Brain pericyte (primary cell): ENCODE measurements at regions not wholly inside any gene's neighbourhood (a gene's known extent, or its start where the extent isn't known, plus 50 kb on each side); places are given as distances from the start of the nearest gene placed in this dataset.
"Not testable (repeated sequence)": the region's sequence is repeated elsewhere in the genome, so short reads cannot be mapped to it uniquely, and the experiment has no call there.

Experiments used
- DNase-seq: peaks from one replicate; pipeline ENCODE4 v3.0.0-alpha.2; 2012; ENCODE audit warnings: low read depth, low spot score

DNA sequence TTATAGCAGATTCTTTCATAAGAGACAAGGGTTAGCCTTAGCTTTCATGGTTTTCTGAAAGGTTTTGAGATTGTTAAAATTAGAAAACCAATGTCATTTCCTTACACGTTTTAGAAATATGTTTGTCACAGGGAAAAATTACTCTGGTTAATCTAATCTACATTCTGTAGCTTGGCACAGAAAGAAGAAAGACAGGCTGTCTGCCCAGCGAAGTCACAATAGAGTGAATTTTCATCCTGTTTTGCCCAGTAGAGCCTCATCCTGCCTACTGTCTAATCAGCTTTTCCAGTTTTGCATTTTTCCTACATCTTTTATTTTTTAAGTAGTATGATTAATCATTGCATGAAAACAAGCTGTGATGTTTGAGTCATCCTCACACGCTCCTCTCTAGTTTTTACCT lies 688.8 kb downstream of the MTRR start:
- DNase-seq, result no peak

GRCh38 chr5:8560776-8561175 lies 691.8 kb downstream of the MTRR start:
- DNase-seq, result no peak

GRCh38 chr5:8561224-8561840 lies 692.4 kb downstream of the MTRR start:
- DNase-seq, result no peak

DNA sequence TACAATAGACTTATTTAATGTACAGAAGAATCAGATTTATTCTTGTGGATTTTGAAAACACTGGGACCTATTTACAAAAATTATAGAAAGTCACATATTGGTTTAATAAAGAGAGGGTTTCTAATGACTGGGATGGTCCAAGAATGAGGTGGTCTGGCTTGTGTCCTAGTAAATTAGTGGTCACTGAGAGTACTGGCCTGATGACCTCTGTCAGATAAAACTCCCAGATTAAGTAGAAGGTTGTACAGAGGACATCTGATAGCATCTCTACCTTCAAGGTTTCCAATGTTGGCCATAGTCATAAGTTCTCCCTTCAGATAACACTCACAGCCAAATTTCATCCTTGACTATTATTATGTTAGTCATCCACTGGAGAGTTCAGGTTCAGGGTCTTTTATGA lies 692.9 kb downstream of the MTRR start:
- DNase-seq, result no peak

DNA sequence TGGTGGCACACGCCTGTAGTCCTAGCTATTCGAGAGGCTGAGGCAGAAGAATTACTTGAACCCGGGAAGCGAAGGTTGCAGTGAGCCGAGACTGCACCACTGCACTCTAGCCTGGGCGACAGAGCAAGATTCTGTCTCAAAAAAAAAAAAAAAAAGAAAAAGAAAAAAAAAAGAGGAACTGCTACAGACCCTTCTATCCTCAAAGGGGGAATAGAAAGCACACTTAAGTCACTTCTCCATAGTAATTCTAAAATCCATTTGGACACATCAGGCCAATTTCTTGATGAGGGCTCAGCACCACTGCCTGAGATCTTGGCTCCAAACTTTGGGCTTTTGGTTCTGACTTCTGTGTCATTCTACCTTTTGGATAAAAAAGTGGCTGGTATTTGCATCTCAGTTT lies 694.6 kb downstream of the MTRR start:
- DNase-seq, result not testable (repeated sequence)

GRCh38 chr5:8568858-8569257 lies 699.9 kb downstream of the MTRR start:
- DNase-seq, result no peak

GRCh38 chr5:8570528-8570927 lies 701.6 kb downstream of the MTRR start:
- no peak for DNase-seq

DNA sequence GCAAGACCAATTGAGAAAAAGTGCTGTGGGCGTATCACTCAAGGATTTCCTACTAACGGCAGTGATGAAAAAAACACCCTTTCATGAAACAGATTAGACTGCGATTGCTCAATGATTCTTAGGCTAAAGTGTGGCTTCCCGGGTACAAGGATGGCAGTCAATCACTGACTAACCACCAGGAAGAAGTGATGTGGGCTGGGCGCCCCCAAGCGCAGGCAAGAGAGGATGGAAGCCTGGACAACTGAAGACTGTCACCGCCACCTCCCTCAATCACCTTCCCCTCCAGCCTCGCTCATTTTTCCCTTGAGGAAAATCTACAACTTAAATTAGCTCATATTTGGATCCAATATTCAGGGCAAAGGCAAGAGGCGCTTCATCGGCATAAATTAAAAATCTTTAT lies 707.2 kb downstream of the MTRR start:
- no peak for DNase-seq

- DNase-seq, result no peak
Measured at GRCh38 chr5:8577792-8578191, 708.8 kb downstream of the MTRR start.

DNA sequence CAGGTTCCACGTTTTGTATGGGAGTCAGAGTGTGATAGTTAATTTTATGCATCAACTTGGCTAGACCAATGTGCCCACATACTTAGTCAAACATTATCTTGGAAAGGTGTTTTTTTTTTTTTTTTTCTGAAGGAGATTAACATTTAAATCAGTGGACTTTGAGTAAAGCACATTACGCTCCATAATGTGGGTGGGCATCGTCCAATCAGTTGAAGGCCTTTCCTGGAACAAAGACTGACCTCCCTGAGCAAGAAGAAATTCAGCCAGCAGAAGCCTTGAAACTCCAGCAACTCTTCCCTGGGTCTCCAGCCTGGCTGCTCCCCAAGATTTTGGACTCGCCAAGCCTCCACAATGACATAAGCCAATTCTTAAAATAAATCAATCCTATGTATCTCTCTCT lies 711.4 kb downstream of the MTRR start:
- DNase-seq, result no peak

- no peak for DNase-seq
Measured at GRCh38 chr5:8581047-8581446, 712.1 kb downstream of the MTRR start.

DNA sequence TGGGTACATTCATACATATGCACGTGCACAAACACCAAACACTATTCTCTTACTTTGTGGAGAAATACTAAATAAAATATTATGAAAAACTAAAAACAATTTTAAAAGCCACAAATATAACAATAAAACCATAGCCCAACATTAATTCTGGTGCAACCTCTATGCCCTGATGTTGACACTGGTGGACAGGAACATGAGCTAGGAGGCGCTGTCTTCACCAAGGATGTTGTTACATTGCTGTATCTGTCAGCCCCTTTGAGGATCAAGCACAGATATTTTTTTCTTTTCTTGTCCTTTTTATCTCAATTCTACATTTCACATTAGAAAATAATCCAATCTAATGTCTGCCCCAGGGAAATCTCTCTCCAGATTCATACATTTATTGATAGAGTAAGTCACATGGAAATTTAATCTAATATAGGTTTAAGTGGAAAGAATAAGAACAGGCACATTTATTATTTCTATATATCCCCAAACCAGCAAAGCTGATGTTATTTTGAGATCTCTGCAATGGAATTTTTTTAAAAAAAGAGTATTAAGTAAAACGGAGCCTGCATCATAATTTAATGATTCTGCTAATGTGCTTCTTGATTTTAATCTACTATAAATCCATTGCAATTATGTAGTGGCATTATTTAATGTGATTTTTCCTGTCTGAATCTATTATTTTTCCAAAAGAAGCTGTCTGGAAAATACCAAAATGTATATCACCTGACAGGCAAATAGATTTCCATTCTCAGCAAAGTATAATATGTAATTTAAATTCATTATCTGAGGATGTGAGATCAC lies 716.5 kb downstream of the MTRR start:
- no peak for DNase-seq

DNA sequence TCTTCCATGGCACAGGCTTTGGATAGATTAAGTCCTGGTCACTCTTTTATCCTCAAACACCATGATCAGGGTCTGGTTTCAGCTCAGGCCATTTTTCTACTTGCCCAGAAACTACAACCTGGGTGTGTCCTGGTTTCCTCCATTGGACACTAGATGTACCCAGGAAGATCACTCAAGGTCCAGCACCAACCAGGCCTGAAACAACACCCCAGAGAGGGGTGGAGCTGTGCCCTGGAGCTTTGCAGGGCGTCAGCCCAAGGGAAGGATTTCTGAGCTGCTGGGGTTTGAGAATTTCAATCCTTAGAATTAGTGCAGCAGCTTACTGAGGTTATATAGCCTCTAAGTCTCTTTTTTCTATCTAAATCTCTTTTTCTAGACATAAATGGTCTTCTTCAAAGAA lies 722.0 kb downstream of the MTRR start:
- no peak for DNase-seq

DNA sequence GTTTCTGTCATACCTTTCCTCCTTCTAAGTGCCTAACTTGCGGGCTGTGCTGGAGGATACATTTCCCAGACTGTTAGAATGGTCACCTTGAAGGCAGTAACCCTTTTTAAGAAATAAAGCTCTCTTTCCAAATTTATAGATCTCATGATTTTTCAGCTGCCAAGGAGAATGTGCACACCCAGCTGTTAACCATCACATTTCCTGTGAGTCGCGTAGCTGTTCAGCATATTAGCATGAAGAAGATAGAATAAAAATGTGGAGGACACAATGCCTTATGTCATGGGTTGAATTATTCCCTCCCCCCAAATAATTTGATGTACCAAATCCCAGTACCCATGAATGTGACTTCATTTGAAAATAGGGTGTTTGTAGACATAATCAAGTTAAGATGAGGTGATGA lies 729.4 kb downstream of the MTRR start:
- no peak for DNase-seq

DNA sequence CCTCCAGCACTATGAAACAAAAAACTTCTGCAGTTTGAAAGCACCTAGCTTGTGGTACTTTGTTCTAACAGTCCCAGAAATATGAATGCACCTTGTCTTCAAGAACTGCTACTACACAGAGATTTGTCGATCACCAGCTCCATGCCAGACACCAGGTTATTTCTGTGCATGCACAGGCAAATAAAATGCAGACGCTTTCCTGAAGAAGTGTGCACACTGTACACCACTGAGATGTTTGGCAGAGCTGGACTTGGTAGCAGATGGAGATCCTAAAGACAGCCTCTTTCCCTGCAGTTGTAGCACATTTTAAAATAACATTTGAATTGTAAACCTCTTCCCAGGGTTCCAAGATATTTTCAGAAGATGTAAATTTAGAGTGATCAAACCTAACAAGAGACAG lies 730.0 kb downstream of the MTRR start:
- no peak for DNase-seq

DNA sequence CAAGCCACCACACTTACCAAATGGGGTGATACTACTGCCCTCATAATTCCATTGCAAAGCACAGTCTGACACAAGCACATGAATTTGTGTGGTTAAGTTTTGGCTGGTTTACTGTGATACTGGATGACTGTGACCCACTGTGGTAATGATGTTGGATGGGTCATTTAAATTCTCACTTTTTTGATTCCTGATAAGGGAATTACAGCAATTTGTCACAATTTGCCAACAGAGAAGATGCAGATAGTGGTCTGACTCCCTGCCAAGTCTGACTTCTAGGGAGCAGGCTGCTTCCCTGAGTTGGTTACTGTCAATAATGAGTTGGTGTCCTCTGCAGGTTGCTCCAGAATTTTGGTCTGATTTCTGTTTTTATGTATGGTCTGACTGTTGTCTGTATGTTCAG lies 731.9 kb downstream of the MTRR start:
- no peak for DNase-seq

DNA sequence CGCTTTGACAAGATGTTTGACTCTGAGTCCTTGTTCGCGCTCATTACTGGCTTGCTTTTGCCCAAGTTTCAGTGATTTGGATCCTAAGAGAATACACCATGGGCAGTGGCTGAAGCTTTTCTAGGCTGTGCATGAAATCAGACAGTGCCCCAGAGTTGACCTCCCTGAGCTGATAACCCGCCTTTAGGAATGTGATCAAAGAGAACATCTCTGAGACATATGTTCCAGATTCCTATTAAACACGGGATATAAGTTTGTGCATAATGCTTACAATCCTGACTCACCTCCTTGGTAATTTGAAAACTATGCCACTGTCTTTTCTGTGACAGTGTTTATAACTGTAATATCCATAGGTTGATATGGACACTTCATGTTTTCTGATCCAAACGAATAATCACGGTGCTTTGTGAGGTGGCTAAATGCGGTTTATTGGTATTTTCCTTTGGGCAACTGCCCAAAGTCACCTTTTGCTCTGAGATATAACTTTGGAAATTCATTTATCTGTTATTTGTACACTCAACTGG lies 732.9 kb downstream of the MTRR start:
- DNase-seq, result no peak

DNA sequence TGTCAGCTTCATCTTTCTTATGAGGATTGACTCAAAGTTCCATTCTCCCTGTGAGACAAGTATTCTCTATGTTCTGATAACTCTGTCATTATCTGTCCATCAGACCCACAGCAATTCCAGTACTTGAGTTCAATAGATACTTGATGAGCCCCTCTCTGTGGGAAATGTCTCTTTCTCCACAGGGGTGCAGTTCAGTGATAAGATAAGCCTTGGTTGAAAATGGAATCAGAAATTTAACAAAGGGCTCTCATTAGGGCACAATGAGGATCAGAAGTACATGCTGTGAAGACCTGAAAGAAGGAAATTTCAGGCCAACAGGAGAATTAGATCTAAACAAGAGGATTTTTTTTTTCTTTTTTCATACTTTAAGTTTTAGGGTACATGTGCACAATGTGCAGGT lies 737.3 kb downstream of the MTRR start:
- DNase-seq, result no peak

DNA sequence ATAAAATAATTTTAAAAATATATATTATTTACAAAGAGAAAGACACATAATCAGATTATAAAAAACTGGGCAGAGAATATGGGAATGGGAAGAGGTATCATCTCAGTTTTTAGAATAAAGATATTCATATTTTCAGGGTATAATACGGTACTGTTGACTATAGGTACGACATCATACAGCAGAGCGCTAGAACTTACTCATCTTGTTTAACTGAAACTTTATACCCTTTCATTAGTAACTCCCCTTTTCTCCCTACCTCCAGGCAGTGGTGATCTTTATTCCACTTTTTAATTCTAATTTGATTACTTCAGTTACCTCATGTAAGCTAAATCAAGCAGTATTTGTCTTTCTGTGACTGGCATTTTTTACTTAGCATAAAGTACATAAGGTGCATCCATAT lies 742.1 kb downstream of the MTRR start:
- DNase-seq, result no peak

DNA sequence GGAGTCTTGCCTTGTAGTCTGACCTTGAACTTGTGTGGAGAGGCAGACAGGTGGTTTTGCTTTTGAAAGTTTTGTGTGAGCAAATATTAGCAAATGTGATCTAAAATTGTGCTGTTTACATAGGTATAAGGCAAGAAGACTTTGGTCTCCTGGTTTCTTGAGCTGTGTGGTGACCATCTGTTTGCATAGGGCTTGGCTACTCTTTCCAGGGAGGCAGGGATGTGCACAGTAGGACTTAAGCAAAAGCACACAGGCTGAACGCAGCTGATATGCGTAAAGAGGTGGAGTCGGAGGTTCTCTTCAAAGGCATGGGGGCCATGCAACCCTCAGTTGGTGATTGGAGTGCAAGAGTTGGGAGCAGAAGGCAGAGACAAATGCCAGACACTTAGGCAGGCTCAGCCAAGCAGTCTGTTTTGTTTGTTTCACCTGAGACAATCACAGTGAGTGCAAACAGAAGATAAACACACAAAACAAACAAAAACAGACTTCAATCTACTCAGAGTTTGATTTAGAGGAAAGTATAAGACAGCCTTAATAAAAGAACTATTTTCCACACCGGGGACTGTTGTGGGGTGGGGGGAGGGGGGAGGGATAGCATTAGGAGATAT lies 744.2 kb downstream of the MTRR start:
- DNase-seq, result no peak

GRCh38 chr5:8615142-8615858 lies 746.4 kb downstream of the MTRR start:
- DNase-seq, result no peak

- DNase-seq, result no peak
Measured at GRCh38 chr5:8628521-8628920, 759.6 kb downstream of the MTRR start.
